IPS-NIHi11 (cell line): ENCODE measurements at regions not wholly inside any gene's neighbourhood (a gene's known extent, or its start where the extent isn't known, plus 50 kb on each side); places are given as distances from the start of the nearest gene placed in this dataset.

ENCODE experiments used
- DNase-seq: peaks from one replicate; pipeline ENCODE4 v3.0.0; 2012; ENCODE audit warnings: mixed read lengths, low spot score

DNA sequence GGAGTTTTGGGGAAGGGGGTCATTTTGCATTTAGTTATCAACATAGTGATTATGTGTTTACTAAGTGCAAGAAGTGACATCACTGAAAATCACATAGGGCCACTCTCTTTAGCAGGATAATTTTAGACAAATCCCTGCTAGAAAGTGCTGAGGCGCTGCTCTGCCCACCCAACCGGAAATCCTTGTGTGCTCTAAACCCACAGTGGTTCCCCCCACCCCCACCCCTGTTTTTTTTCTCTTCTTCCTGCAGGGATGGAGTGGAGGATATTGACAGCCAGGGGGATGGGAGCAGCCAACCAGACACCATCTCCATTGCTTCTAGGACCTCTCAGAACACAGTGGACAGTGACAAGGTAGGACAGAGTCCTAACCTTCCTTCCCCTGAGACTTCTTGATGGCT is 234.2 kb upstream of the UMPS start:
- DNase-seq = no peak

DNA sequence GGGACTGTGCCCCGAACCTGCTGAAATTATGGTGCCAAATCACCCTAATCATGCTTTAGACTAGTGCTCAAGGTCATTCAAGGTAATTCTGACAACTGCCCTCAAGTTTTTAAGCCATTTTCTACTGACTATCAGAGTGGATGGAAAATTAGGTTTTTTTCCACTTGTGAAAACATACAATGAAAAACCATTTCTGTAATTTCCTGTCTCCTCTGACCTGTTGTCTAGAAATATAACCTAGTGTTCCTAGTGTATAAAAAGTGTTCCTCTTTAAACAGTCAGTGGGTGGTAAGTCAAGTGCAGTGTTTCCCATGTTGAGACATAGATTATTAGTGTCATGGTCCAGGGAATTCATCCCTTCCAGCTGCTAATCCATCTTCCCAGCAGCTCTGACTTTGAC is 232.8 kb upstream of the UMPS start:
- no peak for DNase-seq

DNA sequence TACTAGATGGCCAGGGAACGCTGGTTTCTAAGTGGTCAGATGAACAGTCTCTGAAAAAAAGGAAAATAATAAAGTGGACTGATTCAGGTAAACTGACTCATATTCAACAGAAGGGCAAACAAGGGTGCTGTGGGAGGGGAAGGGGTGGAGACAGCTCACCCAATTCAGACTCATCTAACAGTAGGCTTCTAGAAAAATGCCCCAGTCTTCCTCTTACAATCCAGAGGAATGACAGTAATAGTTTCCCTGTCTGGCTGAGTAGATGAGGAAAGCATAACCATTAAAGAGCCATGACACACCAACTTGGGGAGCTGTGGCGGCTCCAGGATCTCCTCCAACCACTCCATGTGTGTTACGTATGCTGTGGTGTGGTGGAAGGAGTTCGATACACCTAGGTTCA is 231.4 kb upstream of the UMPS start:
- no peak for DNase-seq

GRCh38 chr3:124504332-124505059 is 225.8 kb upstream of the UMPS start:
- no peak for DNase-seq

DNA sequence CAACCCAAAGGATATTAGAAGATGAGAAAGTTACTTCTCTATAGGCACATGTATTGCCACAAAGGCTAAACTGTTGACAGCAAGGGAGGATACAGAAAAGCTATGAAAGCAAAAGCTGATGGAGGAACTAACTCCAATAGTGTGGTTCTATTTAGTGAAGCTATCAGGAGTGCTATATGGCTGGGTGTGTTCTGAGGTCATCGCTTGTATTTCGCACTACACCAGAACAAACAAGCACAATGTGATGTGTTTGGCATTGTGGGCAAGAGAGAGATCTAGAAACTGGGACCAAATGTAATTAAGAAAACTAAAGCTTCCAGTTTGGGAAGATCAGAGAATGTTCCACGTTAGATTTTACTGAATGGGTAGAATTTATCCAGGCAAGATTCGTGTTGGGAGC is 220.4 kb upstream of the UMPS start:
- no peak for DNase-seq

DNA sequence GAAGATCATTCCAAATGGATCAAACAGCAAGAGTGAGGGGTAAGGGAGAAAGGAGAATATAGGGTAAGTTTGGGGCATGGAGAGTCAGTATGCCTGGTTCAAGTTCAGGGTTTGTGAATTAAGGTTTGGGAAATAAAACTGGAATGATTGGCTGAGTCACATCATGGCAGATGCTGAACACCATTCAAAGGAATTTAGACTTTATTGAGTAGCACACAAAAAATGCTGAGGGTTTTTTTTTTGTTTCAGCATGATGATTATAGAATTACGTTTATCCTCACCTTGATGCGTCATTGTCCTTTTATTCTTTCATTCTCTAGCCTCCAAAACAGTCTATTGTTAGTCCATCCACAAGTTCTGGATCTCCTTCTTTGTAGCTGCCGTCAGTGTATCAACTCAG is 220.0 kb upstream of the UMPS start:
- DNase-seq = no peak

GRCh38 chr3:124512881-124513609 is 217.2 kb upstream of the UMPS start:
- no peak for DNase-seq

DNA sequence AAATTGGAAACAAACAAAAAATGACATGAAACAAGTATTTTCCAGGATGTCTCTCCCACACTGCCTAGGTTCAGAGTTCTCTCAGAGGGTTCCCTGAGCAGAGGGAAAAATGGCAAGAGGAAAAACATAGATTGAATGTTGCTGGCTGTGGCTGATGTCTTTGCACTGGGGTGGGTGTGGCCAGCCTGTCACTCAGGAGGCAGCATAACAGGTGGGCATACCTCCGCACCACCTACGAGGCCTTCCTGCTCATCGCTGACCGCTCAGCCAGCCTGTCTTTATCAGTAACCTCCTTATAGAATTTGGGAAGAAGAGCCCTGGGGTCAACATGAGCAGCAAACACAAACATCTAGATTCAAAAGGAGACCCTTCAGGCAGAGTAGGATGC is 216.6 kb upstream of the UMPS start:
- DNase-seq = peak; percentile 63

GRCh38 chr3:124514683-124515082 is 215.6 kb upstream of the UMPS start:
- DNase-seq = no peak

- DNase-seq = no peak
Measured at GRCh38 chr3:124516333-124516732, 213.9 kb upstream of the UMPS start.

DNA sequence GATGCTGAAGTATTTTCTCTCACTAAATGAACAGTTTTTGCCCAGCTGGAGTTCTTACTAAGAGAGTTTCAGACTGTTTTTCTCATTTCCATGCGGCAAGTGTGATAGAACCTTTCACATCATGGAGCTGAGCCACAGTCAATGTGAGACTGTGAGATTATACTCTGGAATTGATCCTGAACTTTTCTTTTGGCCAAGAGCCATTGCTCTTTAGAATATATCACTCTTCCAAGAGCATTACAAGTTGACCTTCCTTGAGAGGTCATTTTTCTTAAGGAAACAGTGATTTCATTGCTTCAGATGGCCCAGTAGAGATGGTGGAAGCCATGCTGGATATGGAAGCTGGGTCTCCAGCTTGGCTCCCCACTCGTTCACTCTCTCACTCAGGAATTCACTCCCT is 212.9 kb upstream of the UMPS start:
- DNase-seq = no peak

DNA sequence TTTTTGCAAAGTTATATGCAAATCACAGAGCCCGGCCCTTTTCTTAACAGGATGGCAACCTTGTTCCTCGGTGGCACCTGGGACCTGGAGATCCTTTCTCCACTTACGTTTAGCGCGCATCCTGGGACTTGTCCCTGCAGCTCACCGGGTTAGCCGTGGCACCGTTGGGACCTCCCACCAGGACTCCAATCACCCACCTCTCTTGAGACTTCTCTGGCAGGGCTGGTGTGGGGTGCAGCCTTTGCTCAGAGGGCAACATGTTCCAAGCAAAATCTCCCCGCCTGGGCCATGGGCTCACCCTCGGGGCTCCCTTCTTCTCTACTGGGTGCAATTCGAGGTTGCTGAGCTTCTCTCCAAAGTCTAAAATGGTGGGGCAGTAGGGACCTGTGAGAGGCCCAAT is 211.9 kb upstream of the UMPS start:
- DNase-seq = no peak

DNA sequence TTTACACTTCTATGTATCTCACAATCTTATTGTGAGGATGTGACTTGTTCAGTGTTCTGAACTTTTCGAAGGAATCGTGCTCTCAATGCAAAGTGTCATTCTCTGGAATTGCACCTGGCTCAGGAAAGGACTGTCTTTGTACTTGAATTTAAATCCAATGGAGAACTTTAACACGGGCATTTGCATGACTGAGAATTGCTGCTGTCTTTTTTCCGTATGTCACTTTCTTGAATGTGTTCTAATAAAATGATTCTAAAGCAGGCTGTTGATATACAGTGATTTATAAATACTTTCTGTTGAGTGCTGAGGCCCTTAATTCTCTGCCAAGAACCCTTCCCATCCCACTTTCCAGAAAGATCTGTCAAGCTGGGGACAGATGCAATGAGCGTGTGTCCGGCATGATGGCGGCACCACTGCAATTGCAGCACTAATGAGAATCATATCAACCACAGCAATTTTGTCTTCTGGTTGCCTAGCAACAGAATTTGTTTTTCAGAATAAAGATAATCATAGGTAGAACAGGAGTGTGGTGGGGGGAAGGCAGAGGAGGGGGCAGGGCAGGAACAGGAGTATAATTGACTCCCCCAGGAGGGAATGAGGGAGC is 210.6 kb upstream of the UMPS start:
- DNase-seq = no peak

- no peak for DNase-seq
Measured at GRCh38 chr3:124520970-124521369, 209.3 kb upstream of the UMPS start.

DNA sequence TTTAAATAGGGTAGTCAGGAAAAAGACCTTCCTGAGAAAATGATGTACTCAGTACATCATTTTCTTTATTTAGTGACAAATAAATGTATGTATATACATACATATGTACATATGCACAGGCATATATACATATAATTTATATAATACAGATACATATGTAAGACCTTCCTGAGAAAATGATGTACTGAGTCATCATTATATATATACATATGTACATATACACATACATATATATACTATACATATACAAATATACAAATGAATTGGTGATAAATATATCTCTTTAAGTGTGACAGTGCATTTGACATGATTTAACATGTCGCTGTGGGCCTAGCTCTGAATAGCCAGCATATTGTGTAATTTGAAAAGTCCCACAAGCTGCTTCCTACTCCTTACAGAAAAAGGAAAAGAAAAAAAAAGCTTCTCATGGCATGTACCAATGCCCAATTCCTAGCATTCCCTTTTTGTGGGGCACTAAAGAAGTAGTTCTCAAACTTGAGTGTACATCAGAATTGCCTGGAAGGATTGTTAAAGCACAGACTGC is 208.1 kb upstream of the UMPS start:
- DNase-seq = no peak

DNA sequence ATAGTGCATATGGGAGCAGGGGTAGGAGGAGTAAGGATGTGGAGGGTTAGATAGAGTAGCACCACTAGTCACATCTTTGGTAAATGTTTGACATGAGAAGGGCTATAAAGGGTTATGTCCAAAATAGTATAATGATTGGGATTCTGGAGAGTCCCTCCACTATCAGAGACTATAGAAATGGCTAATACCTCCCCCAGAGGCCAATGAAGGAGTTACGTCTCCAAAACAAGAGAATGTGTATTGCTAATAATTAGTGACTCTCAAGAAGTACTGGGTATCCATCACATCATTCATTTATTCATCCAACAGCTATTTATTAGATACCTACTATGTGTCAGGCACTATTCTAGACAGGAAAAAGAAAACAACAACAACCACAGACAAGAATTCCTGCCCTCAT is 203.7 kb upstream of the UMPS start:
- DNase-seq = no peak

- DNase-seq = peak; percentile 41
Measured at GRCh38 chr3:124529826-124530571, 200.3 kb upstream of the UMPS start.

- DNase-seq = no peak
Measured at GRCh38 chr3:124530916-124531315, 199.3 kb upstream of the UMPS start.

DNA sequence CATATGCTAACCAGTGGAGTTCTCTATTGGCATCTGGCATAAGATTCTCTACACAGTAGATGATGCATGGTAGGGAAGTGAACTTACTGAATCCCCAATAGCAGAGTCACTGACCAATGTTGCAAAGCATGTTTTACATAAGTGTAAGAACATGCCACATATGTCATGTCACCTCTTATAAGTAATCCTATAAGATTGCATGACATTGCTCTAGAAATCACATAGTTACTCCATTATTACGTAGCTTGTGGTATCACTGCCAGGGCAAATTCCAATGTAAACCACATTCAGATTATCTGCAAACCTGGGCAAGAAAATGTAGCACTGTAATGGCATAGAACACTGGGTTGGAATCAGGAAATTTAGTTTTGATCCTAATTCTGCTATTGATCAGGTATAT is 198.2 kb upstream of the UMPS start:
- DNase-seq = no peak

- no peak for DNase-seq
Measured at GRCh38 chr3:124535306-124535705, 194.9 kb upstream of the UMPS start.

DNA sequence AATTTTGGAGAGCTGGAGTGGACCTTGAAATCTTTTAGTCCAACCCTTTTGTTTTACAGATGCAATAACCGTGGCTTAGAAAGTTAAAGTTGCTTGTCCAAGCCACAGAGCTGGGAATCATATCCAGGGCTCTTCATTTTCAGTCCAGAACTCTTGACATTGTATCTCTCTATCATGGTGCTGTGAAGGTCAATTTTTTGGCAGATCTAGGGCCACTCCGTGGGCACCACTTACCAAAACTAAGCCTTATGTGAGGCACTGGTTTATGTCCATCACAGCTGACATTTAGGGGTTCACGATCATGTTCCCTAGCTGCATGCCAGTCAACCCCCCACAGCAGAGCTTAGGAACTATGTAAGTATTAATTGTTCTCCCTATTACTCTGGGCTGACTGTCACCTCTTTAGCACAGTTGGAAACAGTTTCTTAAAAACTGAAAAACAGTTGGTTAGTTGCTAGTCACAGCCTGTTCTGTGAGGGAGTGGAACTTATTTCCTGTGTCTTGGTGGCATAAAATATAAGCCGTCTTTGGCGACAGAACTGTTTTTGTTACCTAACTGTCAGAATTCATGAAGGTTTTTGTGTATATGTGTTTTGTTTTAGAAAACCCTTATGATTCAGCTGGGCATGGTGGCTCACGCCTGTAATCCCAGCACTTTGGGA is 189.6 kb upstream of the UMPS start:
- no peak for DNase-seq
